OCI-LY7 (cell line): ENCODE measurements at regions not wholly inside any gene's neighbourhood (a gene's known extent, or its start where the extent isn't known, plus 50 kb on each side); places are given as distances from the start of the nearest gene placed in this dataset.

Source experiments
- BruUV-seq: library from RNA; stranded (reverse); fragments of 400-500 nt; replicated peaks from 2 replicates; lab custom pipeline; 2021; lab: Mats Ljungman, UMichigan
- CTCF ChIA-PET: fragments of 300-600 bp; sonication (Branson Sonifier 250); formaldehyde crosslinking; loops from one replicate; lab custom pipeline; 2022; ENCODE audit warnings: antibody characterized with exemption; ENCODE audit not compliant: unreplicated experiment; lab: Charles Lee
- POLR2A ChIA-PET: fragments of 300-600 bp; sonication (Branson Sonifier 250); formaldehyde crosslinking; loops from one replicate; lab custom pipeline; 2022; ENCODE audit warnings: antibody characterized with exemption; lab: Charles Lee
- DNase-seq: peaks from one replicate; pipeline ENCODE4 v3.0.0-alpha.2; 2015; ENCODE audit warnings: low spot score
- H2AFZ ChIP-seq: fragments of 200-600 bp; sonication (generic), shearing (Covaris generic); 2 replicates; pipeline ENCODE4 v1.6.1; 2014; ENCODE audit warnings: mild to moderate bottlenecking, antibody characterized with exemption, low read length, moderate library complexity
- H3K27ac ChIP-seq: fragments of 200-600 bp; sonication (generic); 2 replicates; pipeline ENCODE4 v1.5.1; 2014; ENCODE audit warnings: mixed run types, low read depth, mild to moderate bottlenecking, moderate library complexity, low read length, inconsistent platforms; ENCODE audit not compliant: poor library complexity, severe bottlenecking
- H3K36me3 ChIP-seq: fragments of 200-600 bp; sonication (generic); 2 replicates; pipeline ENCODE4 v1.6.1; 2014; ENCODE audit warnings: mild to moderate bottlenecking, antibody characterized with exemption, low read length, moderate library complexity, mixed read lengths; ENCODE audit not compliant: insufficient read depth
- H3K4me1 ChIP-seq: fragments of 200-600 bp; sonication (generic); 2 replicates; pipeline ENCODE4 v1.5.1; 2014; ENCODE audit warnings: mild to moderate bottlenecking, low read length; ENCODE audit not compliant: insufficient read depth, poor library complexity, severe bottlenecking
- H3K4me2 ChIP-seq: fragments of 200-600 bp; sonication (generic); 2 replicates; pipeline ENCODE4 v1.6.1; 2014; ENCODE audit warnings: mild to moderate bottlenecking, low read length
- H3K4me3 ChIP-seq: fragments of 200-600 bp; sonication (generic); 2 replicates; pipeline ENCODE4 v1.5.1; 2014; ENCODE audit warnings: mild to moderate bottlenecking, low read depth, low read length; ENCODE audit not compliant: poor library complexity, severe bottlenecking
- H3K79me2 ChIP-seq: fragments of 200-600 bp; sonication (generic); 2 replicates; pipeline ENCODE4 v1.6.1; 2016; ENCODE audit warnings: low read depth, mild to moderate bottlenecking, low read length, moderate library complexity, mixed read lengths; ENCODE audit not compliant: insufficient read depth
- H3K9me2 ChIP-seq: fragments of 200-600 bp; sonication (generic); 2 replicates; pipeline ENCODE4 v1.6.1; 2016; ENCODE audit warnings: mild to moderate bottlenecking, low read length, mixed read lengths; ENCODE audit not compliant: insufficient read depth
- H3K9me3 ChIP-seq: fragments of 200-600 bp; sonication (generic); 2 replicates; pipeline ENCODE4 v1.6.1; 2014; ENCODE audit warnings: mild to moderate bottlenecking, mixed run types, low read length, mixed read lengths
- H4K20me1 ChIP-seq: fragments of 200-600 bp; sonication (generic); 2 replicates; pipeline ENCODE4 v1.6.1; 2014; ENCODE audit warnings: mild to moderate bottlenecking, antibody characterized with exemption, low read length, moderate library complexity, mixed read lengths; ENCODE audit not compliant: insufficient read depth
- EZH2phosphoT487 ChIP-seq: fragments of 200-600 bp; sonication (generic); IDR thresholded peaks from 2 replicates; pipeline ENCODE4 v1.6.1; 2018; ENCODE audit warnings: low read depth, borderline replicate concordance, mild to moderate bottlenecking, mixed run types, antibody characterized with exemption, low read length, moderate library complexity, mixed read lengths
- intact Hi-C: fragments of 100-400 bp; cut with micrococcal nuclease; formaldehyde crosslinking; loops from one replicate; pipeline ENCODE4 v1.10.0; 2022; ENCODE audit not compliant: unreplicated experiment
- TF ChIP-seq, protein P1 (sequence below): fragments of 200-600 bp; sonication (generic); conservative IDR thresholded peaks from 2 replicates; pipeline ENCODE4 v1.5.1; 2014; ENCODE audit warnings: mild to moderate bottlenecking, antibody characterized with exemption, low read length, moderate library complexity, mixed read lengths

DNA sequence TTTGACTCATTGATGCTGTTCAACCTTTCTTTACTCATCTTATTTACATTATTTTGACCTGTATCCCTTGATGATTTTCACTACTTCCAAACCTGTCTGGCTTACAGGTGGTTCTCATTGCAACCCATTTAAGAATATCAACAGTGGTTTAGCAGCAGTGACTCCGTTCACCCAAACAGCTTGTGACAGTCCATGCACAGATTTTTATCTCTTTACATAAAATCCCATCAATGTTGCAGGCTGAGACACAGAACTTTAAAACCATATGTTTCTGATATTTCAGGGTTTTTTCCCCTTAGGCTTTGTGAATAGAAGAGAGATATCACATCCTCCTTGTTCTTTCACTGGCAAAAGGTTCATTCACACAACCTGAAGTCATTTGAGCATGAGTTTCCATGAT lies 149.1 kb upstream of the CDIN1 start:
- no peak overlapping the region for H3K4me3 ChIP-seq
- intact Hi-C loops: no loop called here
- H2AFZ ChIP-seq: no peak overlapping the region
- ChIA-PET POLR2A (no interaction called here), CTCF (no interaction called here)
- H4K20me1 ChIP-seq: no peaks in the 10 kb centered on the region
- H3K27ac ChIP-seq: no peak overlapping the region
- no peak for DNase-seq
- H3K4me1 ChIP-seq: no peaks in the 10 kb centered on the region
- no peak overlapping the region for H3K4me2 ChIP-seq
- BruUV-seq: no TSS peak
- H3K79me2 ChIP-seq: no peaks in the 10 kb centered on the region
- no peaks in the 10 kb centered on the region for H3K9me2 ChIP-seq
- no peaks in the 10 kb centered on the region for H3K9me3 ChIP-seq
- TF ChIP-seq, protein P1, sequence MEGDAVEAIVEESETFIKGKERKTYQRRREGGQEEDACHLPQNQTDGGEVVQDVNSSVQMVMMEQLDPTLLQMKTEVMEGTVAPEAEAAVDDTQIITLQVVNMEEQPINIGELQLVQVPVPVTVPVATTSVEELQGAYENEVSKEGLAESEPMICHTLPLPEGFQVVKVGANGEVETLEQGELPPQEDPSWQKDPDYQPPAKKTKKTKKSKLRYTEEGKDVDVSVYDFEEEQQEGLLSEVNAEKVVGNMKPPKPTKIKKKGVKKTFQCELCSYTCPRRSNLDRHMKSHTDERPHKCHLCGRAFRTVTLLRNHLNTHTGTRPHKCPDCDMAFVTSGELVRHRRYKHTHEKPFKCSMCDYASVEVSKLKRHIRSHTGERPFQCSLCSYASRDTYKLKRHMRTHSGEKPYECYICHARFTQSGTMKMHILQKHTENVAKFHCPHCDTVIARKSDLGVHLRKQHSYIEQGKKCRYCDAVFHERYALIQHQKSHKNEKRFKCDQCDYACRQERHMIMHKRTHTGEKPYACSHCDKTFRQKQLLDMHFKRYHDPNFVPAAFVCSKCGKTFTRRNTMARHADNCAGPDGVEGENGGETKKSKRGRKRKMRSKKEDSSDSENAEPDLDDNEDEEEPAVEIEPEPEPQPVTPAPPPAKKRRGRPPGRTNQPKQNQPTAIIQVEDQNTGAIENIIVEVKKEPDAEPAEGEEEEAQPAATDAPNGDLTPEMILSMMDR: no peak
- TF ChIP-seq EZH2phosphoT487: no peak
- H3K36me3 ChIP-seq: no peaks in the 10 kb centered on the region

DNA sequence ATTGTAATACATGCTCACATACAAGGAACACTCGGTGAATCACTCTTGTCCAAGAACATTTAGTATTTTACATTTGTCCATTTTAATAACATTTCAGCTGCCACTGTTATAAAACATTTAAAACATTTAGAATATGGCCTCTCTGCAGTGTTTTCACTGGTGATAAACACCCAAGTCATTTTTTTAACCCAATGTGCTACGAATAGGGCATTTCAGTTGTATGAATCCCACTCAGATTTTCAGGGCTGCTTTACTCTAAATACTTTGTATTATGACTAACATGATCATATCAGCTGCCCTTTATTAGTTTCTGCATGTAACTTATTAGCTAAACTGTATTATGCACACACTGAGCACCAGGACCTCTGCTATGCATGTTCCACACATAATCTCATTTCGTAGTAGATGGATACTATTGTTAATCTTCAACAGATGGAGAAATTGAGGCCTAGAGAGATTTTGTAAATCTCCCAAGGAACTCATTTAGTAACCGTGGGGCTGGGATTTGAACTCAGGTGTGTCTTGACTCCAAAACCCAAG lies 148.6 kb upstream of the CDIN1 start:
- no peak overlapping the region for H3K27ac ChIP-seq
- no peaks in the 10 kb centered on the region for H3K79me2 ChIP-seq
- no peak for TF ChIP-seq EZH2phosphoT487
- TF ChIP-seq, protein P1: no peak
- CTCF ChIA-PET: no interaction called here
- H3K9me3 ChIP-seq: no peaks in the 10 kb centered on the region
- no peak overlapping the region for H3K4me3 ChIP-seq
- intact Hi-C loops: no loop called here
- no TSS peak for BruUV-seq
- H3K9me2 ChIP-seq: no peaks in the 10 kb centered on the region
- no peak overlapping the region for H3K4me2 ChIP-seq
- H3K4me1 ChIP-seq: no peaks in the 10 kb centered on the region
- DNase-seq: no peak
- POLR2A ChIA-PET: interaction anchor here (0.7 kb wide), 1 partner anchor 680 kb away, joined by 4 read pairs; no protein-coding TSS in a partner anchor
- no peaks in the 10 kb centered on the region for H4K20me1 ChIP-seq
- H3K36me3 ChIP-seq: no peaks in the 10 kb centered on the region
- H2AFZ ChIP-seq: no peak overlapping the region

DNA sequence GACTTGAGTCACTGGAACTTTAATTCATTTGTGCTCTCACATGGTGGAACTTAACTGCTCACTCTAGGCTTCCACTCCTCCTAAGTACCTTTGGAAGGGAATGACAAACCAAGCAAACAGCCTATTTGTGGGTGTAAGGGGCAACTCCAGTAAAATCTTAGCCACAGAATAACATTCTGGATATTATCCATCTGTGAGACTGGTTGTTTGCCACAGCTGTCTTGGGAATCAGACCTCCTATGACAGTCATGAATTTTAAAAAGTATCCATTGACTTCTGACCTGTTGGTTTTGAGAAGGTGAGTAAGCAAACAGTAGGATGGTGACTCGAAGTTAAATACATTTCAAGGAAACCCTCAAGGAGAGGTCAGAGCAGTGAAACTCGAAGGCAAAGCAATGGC lies 147.3 kb upstream of the CDIN1 start:
- Histone ChIP-seq H2AFZ (no peak overlapping the region), H3K4me1 (no peaks in the 10 kb centered on the region), H3K27ac (no peak overlapping the region), H3K9me3 (no peaks in the 10 kb centered on the region), H3K4me3 (no peak overlapping the region), H3K4me2 (no peak overlapping the region), H3K9me2 (no peaks in the 10 kb centered on the region), H3K79me2 (no peaks in the 10 kb centered on the region), H3K36me3 (no peaks in the 10 kb centered on the region), H4K20me1 (no peaks in the 10 kb centered on the region)
- ChIA-PET POLR2A (no interaction called here), CTCF (no interaction called here)
- intact Hi-C loops: no loop called here
- no peak for TF ChIP-seq EZH2phosphoT487
- TF ChIP-seq, protein P1: no peak
- no peak for DNase-seq
- BruUV-seq: no TSS peak
